GM20431 (cell line): ENCODE measurements at regions not wholly inside any gene's neighbourhood (a gene's known extent, or its start where the extent isn't known, plus 50 kb on each side); places are given as distances from the start of the nearest gene placed in this dataset.

ENCODE experiments used
- in situ Hi-C: fragments of 300-500 bp; cut with MseI, MboI; formaldehyde crosslinking; loops from one replicate; pipeline ENCODE4 v1.15.0; 2020; ENCODE audit warnings: low sequenced_read_pairs; ENCODE audit not compliant: unreplicated experiment

DNA sequence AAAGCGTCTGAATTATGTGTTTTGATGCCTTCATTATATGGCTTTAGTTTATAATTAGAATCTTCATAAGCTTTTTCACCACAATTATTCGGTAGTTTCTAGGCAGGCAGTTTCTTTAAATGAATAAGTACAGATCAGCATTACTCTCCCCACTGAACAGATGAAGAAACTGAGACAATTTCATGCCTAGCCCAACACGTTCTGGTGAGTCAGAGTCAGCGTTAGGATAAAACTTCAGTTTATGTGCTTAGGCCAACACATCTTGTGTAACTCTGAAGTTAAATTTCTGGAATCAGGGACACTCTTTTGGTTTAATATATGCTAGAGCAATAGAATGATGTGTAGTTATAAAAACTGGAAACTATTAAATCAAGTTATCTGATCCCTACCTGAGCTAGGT is 186.7 kb upstream of the ELL2 start:
- in situ Hi-C loops, result no loop called here

- in situ Hi-C loops, result no loop called here
Measured at GRCh38 chr5:96147866-96148265, 186.2 kb upstream of the ELL2 start.

DNA sequence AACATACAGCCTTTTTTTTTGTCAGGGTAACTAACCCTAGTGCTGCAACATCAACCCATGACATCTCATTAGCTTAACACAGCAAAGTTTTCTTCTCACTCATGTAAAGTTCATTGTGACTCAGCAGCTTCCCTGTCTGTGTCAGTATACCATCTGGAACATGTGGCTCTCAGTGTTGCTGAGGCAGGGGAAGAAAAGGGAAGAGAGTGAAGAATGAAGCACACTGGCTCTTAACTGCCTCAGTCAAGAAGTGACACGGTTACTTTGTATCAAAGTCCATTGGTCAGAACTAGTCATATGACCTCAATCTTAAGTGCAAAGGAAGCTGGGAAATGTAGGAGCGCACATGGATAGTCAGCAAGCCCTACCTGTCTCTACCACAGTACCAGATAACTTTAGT is 185.0 kb upstream of the ELL2 start:
- in situ Hi-C loops, result no loop called here

- in situ Hi-C loops, result no loop called here
Measured at GRCh38 chr5:96144289-96144688, 182.6 kb upstream of the ELL2 start.

DNA sequence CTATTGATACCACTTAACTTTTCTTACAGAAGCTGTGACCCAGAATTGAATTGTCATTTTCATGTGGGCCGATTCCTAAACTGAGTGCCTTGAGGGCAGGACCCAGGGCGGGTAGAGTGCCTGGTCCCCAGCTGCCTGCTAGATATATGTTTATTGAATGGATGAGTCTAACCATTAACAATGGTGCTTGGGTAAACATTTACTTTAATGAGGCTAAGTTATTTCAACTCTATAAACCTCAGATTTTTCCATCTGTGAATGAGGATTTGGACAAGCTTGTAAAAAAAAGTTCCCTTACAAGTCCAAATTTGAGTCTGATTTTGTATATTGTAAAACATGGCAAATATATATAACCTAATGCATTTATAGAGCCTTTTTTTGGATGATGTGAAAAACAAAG is 181.8 kb upstream of the ELL2 start:
- in situ Hi-C loops, result no loop called here

- in situ Hi-C loops, result no loop called here
Measured at GRCh38 chr5:96142786-96143434, 181.3 kb upstream of the ELL2 start.

DNA sequence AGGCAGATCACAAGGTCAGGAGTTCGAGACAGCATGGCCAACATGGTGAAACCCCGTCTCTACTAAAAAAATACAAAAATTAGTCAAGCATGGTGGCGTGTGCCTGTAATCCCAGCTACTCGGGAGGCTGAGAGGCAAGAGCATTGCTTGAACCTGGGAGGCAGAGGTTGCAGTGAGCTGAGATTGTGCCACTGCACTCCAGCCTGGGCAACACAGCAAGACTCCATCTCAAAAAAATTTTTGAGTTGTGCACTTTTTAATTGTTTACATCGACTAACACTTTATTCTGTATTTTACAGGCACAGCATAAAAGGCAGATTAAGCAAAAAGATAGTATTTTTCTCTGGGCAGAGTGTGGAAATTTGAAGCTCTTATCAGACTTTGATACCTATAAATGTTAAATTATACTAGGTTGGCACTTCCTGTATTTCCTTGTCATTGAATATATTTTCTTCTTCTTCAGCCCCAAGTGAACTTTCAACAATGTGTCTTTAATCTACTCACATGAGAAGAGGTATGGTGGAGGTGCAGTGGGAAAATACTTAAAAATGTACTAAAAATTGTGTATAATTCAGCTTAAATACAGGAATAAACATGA is 180.6 kb upstream of the ELL2 start:
- in situ Hi-C loops, result no loop called here

DNA sequence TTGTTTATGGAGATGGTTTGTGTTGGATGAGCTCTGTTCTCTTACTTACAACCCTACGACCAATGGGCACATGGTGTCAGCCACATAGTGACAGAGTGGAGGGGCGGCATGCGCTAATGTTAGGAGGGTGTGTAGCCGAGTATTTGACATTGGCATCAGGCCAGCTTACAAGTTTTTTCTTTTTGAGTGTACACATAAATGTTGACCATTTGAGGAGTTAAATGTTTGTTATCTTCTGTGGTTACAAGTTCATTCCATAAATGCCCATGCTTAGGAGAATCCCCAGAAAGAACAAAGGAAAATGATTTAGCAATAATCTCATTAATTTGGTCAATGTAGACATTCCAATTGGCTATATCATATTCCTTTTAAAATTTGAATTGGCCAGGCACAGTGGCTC is 180.1 kb upstream of the ELL2 start:
- in situ Hi-C loops, result no loop called here

- in situ Hi-C loops, result no loop called here
Measured at GRCh38 chr5:96140496-96140895, 178.8 kb upstream of the ELL2 start.

- in situ Hi-C loops, result no loop called here
Measured at GRCh38 chr5:96140084-96140483, 178.4 kb upstream of the ELL2 start.

GRCh38 chr5:96134886-96135285 is 173.2 kb upstream of the ELL2 start:
- in situ Hi-C loops, result no loop called here

DNA sequence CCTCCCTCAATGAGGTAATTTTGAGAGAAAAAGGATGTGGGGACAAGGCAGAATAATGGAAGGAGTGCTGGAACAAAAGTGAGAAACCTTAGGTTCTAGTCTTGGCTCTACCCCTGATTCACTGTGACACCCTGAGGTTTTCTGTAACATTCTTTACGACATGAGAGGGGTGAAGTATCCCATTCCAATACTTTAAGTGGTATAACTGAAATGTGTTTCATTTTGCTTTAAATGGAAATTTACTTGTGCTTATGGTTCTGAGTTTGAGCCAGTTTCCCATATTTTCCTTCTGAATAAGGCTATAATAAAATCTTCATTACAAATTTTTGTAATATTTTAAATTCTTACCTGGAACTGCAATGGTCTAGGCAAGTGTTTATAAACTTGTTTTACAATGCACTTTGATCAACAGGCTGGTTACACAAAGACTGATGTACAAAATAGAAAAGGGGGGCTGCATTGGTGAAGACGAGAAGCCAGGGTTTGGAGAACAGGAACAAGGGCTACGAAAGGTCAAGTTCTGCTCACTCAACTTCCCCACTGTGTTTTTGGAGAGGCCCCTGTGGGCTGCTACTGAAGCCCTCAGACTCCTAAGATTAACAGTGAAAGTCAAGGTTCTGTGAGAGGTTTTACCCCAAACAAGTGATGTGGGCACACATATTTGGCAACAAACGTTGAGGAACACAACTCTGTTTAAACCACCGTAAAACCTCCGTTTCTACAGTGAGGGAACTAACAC is 171.9 kb upstream of the ELL2 start:
- in situ Hi-C loops, result no loop called here

DNA sequence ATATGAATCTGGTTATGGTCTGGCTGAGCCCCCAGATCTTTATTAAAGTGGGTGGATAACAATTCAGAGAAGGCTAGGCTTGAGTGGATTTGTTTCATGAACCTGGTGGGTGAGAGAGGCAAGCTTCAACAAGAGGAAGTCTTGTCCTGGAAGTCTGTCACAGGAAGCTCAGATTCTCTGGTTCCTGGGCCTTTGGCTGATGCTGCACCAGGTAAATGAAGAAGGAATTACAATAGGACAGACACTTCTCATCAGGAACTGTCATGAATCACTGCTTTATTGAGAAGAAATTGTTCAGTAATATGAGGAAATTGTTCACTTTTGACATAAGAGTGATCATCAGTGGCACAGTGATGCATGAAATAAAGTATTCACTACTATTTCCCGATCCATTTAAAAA is 167.6 kb upstream of the ELL2 start:
- in situ Hi-C loops, result no loop called here

GRCh38 chr5:96128204-96128864 is 166.7 kb upstream of the ELL2 start:
- in situ Hi-C loops, result no loop called here

GRCh38 chr5:96127538-96127937 is 165.9 kb upstream of the ELL2 start:
- in situ Hi-C loops, result no loop called here

GRCh38 chr5:96125231-96125891 is 163.7 kb upstream of the ELL2 start:
- in situ Hi-C loops, result no loop called here

- in situ Hi-C loops, result no loop called here
Measured at GRCh38 chr5:96124589-96124988, 162.9 kb upstream of the ELL2 start.

DNA sequence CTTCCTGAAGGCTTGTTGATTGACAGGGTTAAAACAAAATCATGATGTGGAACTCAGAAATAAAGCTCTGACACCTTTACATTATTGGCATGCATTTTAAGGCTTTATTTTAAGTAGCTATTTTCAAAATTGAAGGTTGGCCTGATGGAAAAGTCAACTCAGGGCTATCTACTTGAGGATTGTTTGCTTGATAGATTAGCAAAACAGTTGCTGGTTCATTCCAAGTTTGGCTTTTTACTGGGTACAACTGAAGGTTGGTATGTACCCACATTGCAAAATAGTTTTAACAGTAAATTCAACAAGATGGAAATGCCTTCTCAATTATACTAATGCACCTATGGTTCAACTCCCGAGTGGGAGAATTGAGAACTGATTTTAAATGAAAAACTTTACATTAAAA is 161.8 kb upstream of the ELL2 start:
- in situ Hi-C loops, result no loop called here

- in situ Hi-C loops, result no loop called here
Measured at GRCh38 chr5:96121364-96121763, 159.7 kb upstream of the ELL2 start.

DNA sequence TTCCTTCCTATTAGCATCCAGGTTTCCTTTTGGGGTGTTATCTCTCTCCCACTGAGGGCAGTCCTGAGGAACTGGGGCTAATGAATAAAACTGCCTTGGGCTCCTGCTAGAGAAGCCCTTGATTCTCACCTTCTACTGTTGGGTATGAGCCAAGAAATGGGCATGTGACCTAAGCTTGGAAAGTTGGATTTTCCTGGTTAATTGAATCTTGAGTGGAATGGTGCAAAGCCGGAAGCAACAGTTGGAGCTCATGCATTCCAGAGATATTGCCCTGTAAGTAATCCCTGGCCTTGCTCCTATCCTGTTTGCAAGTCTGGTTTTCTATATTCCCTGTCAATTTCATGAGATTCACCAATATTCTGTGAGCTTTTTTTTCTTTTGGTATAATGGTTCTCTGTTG is 158.5 kb upstream of the ELL2 start:
- in situ Hi-C loops, result no loop called here
